Activated CD4-positive, alpha-beta T cell treated with anti-CD3 and anti-CD28 coated beads, Interleukin-2, amount 50 U/mL, for 1 hour (primary cell): ENCODE measurements at regions not wholly inside any gene's neighbourhood (a gene's known extent, or its start where the extent isn't known, plus 50 kb on each side); places are given as distances from the start of the nearest gene placed in this dataset.
"Not testable (repeated sequence)": the region's sequence is repeated elsewhere in the genome, so short reads cannot be mapped to it uniquely, and the experiment has no call there.

Source experiments
- DNase-seq: peaks from one replicate; pipeline ENCODE4 v3.0.0-alpha.2; 2020

GRCh38 chr12:119931402-119931801, 54.3 kb upstream of the CIT start:
- no peak for DNase-seq

GRCh38 chr12:119932921-119933320, 55.8 kb upstream of the CIT start:
- no peak for DNase-seq

GRCh38 chr12:119934780-119935179, 54.3 kb upstream of the BICDL1 start:
- DNase-seq = not testable (repeated sequence)

DNA sequence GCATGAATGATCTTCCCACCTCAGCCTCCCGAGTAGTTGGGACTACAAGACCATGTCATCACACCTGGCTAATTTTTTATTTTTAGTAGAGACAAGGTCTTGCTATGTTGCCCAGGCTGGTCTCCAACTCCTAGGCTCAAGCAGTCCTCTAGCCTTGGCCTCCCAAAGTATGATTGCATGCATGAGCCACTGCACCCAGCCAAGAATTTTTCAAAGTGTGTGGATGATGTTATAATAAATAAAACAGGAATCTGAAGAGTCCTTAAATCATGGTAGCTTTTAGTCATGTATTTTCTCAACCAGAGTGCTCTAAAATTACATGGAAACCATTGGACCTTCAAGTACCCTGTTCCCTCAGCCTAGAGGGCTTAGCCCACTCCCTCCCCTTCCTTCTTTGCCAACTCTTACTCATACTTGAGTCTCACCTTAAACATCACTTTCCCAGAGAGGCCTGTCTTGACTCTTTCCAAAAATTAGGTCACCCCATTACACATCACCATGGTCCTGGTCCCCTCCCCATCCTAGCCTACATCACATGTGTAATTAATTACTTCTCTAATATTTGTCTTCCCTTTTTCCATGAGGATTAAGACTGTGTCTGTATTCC, 52.2 kb upstream of the BICDL1 start:
- DNase-seq = no peak

GRCh38 chr12:119938049-119938667, 50.9 kb upstream of the BICDL1 start:
- peak; percentile 73 for DNase-seq
